Neural progenitor cell (in vitro differentiated cells): ENCODE measurements at regions not wholly inside any gene's neighbourhood (a gene's known extent, or its start where the extent isn't known, plus 50 kb on each side); places are given as distances from the start of the nearest gene placed in this dataset.

Experiments used
- DNase-seq: peaks from one replicate; pipeline ENCODE4 v3.0.0-alpha.2; 2016; ENCODE audit warnings: low spot score
- H2AFZ ChIP-seq: fragments of 200-600 bp; sonication (generic); replicated peaks from 2 replicates; pipeline ENCODE4 v1.6.1; 2016; ENCODE audit warnings: antibody characterized with exemption
- H3F3A ChIP-seq: fragments of 200-600 bp; sonication (generic); 2 replicates; pipeline ENCODE4 v1.6.1; 2016; ENCODE audit warnings: antibody characterized with exemption, low read depth
- H3K27ac ChIP-seq: fragments of 200-600 bp; sonication (generic); 2 replicates; pipeline ENCODE4 v1.5.1; 2016; ENCODE audit warnings: mild to moderate bottlenecking
- H3K27me3 ChIP-seq: fragments of 200-600 bp; sonication (generic); 2 replicates; pipeline ENCODE4 v1.6.1; 2016; ENCODE audit warnings: mild to moderate bottlenecking, moderate library complexity
- H3K36me3 ChIP-seq: fragments of 200-600 bp; sonication (generic); 2 replicates; pipeline ENCODE4 v1.5.1; 2016
- H3K4me1 ChIP-seq: fragments of 200-600 bp; sonication (generic); 2 replicates; pipeline ENCODE4 v1.6.1; 2016; ENCODE audit warnings: mixed run types
- H3K4me2 ChIP-seq: fragments of 200-600 bp; sonication (generic); 2 replicates; pipeline ENCODE4 v1.6.1; 2016
- H3K4me3 ChIP-seq: fragments of 200-600 bp; sonication (generic); 2 replicates; pipeline ENCODE4 v1.5.1; 2016
- H3K79me2 ChIP-seq: fragments of 200-600 bp; sonication (generic); 2 replicates; pipeline ENCODE4 v1.6.1; 2016; ENCODE audit warnings: low read depth
- H3K9ac ChIP-seq: fragments of 200-600 bp; sonication (generic); 2 replicates; pipeline ENCODE4 v1.6.1; 2016
- H3K9me3 ChIP-seq: fragments of 200-600 bp; sonication (generic); 2 replicates; pipeline ENCODE4 v1.5.1; 2016; ENCODE audit warnings: low read depth
- H4K20me1 ChIP-seq: fragments of 200-600 bp; sonication (generic); 2 replicates; pipeline ENCODE4 v1.6.1; 2016; ENCODE audit warnings: low read depth
- H3K27ac Mint-ChIP-seq: 3 replicates; pipeline ENCODE4 v1.8.0; 2021; ENCODE audit warnings: mixed read lengths
- H3K27me3 Mint-ChIP-seq: 2 replicates; pipeline ENCODE4 v1.8.0; 2022; ENCODE audit warnings: low read depth, mild to moderate bottlenecking, inconsistent platforms, moderate library complexity, mixed read lengths; ENCODE audit not compliant: insufficient read depth
- H3K36me3 Mint-ChIP-seq: 3 replicates; pipeline ENCODE4 v1.8.0; 2021; ENCODE audit warnings: mixed read lengths
- H3K4me1 Mint-ChIP-seq: 3 replicates; pipeline ENCODE4 v1.8.0; 2021; ENCODE audit warnings: mixed read lengths
- H3K4me3 Mint-ChIP-seq: 3 replicates; pipeline ENCODE4 v1.8.0; 2021; ENCODE audit warnings: mild to moderate bottlenecking, moderate library complexity, mixed read lengths
- H3K9me3 Mint-ChIP-seq: 3 replicates; pipeline ENCODE4 v1.8.0; 2020; ENCODE audit warnings: mixed read lengths
- EZH2 ChIP-seq: fragments of 200-600 bp; sonication (generic); IDR thresholded peaks from 2 replicates; pipeline ENCODE4 v1.6.1; 2017; ENCODE audit warnings: antibody characterized with exemption, mild to moderate bottlenecking, moderate library complexity
- EZH2phosphoT487 ChIP-seq: fragments of 200-600 bp; sonication (generic); IDR thresholded peaks from 2 replicates; pipeline ENCODE4 v1.6.1; 2017; ENCODE audit warnings: antibody characterized with exemption
- TF ChIP-seq, protein P1 (sequence below): fragments of 200-600 bp; sonication (generic); IDR thresholded peaks from 2 replicates; pipeline ENCODE4 v1.5.1; 2017; ENCODE audit warnings: antibody characterized with exemption, mild to moderate bottlenecking

DNA sequence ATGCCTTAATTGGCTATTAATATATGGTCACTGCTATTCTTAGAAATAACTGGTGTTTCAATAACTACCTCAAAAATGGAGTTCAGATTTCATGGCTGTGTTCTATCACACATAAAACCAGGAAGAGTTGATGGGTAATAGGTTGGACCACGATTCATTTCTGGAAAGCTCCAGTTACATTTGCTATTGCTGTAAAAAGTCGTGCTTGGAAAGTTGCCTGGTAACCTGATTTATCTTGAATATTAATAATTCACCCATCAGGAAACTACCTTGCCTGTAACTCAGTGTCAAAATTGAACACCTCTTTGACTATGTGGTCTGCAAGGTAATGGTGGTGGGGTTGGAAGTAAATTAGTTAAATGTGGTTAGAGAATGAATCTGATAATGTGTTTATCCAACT lies 104.7 kb upstream of the IFNG-AS1 start:
- H4K20me1 ChIP-seq, result no peaks in the 10 kb centered on the region
- no peak overlapping the region for H3K27ac ChIP-seq
- no peak for TF ChIP-seq EZH2
- TF ChIP-seq, protein P1, sequence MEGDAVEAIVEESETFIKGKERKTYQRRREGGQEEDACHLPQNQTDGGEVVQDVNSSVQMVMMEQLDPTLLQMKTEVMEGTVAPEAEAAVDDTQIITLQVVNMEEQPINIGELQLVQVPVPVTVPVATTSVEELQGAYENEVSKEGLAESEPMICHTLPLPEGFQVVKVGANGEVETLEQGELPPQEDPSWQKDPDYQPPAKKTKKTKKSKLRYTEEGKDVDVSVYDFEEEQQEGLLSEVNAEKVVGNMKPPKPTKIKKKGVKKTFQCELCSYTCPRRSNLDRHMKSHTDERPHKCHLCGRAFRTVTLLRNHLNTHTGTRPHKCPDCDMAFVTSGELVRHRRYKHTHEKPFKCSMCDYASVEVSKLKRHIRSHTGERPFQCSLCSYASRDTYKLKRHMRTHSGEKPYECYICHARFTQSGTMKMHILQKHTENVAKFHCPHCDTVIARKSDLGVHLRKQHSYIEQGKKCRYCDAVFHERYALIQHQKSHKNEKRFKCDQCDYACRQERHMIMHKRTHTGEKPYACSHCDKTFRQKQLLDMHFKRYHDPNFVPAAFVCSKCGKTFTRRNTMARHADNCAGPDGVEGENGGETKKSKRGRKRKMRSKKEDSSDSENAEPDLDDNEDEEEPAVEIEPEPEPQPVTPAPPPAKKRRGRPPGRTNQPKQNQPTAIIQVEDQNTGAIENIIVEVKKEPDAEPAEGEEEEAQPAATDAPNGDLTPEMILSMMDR, result no peak
- TF ChIP-seq EZH2phosphoT487, result no peak
- H3K27me3 ChIP-seq, result no peaks in the 10 kb centered on the region
- H3K4me2 ChIP-seq, result no peak overlapping the region
- no peaks in the 10 kb centered on the region for H3K79me2 ChIP-seq
- no peaks in the 10 kb centered on the region for H3K9me3 Mint-ChIP-seq
- no peak overlapping the region for H2AFZ ChIP-seq
- H3K9ac ChIP-seq, result no peak overlapping the region
- no peak overlapping the region for H3K27ac Mint-ChIP-seq
- H3K27me3 Mint-ChIP-seq, result peaks cover under 1% of the 10 kb centered on the region
- no peaks in the 10 kb centered on the region for H3K36me3 Mint-ChIP-seq
- no peak overlapping the region for H3K4me3 ChIP-seq
- H3K4me1 Mint-ChIP-seq, result no peaks in the 10 kb centered on the region
- H3K4me1 ChIP-seq, result no peaks in the 10 kb centered on the region
- no peaks in the 10 kb centered on the region for H3F3A ChIP-seq
- no peak for DNase-seq
- no peaks in the 10 kb centered on the region for H3K36me3 ChIP-seq
- no peak overlapping the region for H3K4me3 Mint-ChIP-seq
- no peaks in the 10 kb centered on the region for H3K9me3 ChIP-seq

DNA sequence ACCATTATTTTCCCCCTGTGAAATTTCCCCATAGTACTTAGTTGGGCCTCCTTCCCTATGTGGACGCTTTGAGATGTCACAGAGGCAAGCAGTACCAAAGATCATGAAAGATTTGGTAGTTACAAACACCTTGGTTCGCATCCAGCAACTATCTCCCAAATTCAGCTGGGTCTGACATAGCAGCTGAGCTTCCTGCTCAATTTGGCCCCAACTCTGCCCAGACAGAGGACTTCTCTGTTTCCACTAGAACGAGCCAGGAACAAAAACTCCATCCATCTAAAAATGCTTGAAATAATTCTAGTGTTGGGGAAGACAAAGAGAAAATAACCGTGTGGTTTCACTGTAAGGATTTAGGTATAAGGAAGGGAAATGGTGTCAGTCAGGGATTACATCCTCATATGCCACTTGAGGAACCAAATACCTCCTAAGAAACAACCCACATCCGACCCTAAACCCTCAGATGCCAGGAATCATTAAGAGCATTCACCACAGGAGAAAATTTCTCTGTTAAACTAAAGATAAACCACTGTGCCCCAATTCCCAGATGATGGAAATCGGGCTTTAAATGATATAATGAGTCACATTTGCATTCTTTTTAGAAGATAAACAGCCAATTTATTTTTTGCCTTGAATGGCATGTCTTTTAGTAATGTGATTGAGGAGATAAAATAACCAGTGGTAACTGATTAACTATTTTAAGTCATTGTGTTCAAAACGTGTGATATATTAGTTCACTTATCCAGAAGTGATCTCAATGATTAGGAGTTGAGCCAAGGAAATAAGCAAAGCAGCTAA lies 103.7 kb upstream of the IFNG-AS1 start:
- no peaks in the 10 kb centered on the region for H3K4me1 Mint-ChIP-seq
- no peaks in the 10 kb centered on the region for H3K4me1 ChIP-seq
- no peak overlapping the region for H3K9ac ChIP-seq
- no peak overlapping the region for H3K27ac Mint-ChIP-seq
- no peak overlapping the region for H3K4me2 ChIP-seq
- no peak overlapping the region for H3K4me3 Mint-ChIP-seq
- H3K9me3 ChIP-seq, result no peaks in the 10 kb centered on the region
- no peaks in the 10 kb centered on the region for H3K27me3 Mint-ChIP-seq
- no peaks in the 10 kb centered on the region for H3K36me3 ChIP-seq
- no peaks in the 10 kb centered on the region for H3F3A ChIP-seq
- H4K20me1 ChIP-seq, result no peaks in the 10 kb centered on the region
- no peaks in the 10 kb centered on the region for H3K9me3 Mint-ChIP-seq
- H3K27ac ChIP-seq, result no peak overlapping the region
- H3K27me3 ChIP-seq, result no peaks in the 10 kb centered on the region
- no peak for DNase-seq
- no peak overlapping the region for H3K4me3 ChIP-seq
- peak overlapping the region; percentile 55 for H2AFZ ChIP-seq
- no peak for TF ChIP-seq EZH2phosphoT487
- TF ChIP-seq, protein P1, result no peak
- TF ChIP-seq EZH2, result no peak
- H3K36me3 Mint-ChIP-seq, result no peaks in the 10 kb centered on the region
- no peaks in the 10 kb centered on the region for H3K79me2 ChIP-seq

DNA sequence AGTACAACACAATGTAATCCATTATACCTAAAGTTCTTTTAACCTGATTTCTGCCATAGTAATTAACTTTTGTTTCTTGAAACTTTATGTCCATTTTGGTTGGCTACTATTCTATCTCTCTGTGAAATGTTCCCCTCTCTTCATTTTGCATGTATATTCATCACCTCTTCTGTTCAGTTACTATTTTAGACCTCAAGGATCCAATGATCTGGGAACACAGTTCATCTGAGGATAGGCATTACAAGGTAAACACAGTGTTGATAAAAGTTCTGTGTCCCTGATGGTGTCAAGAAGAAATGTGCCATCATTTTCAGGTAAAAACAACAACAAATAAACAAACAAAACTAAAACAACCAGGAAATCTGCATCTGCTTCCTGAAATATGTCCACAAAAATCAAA lies 102.2 kb upstream of the IFNG-AS1 start:
- peaks cover 8% of the 10 kb centered on the region for H3K4me1 Mint-ChIP-seq
- H3K9me3 ChIP-seq, result no peaks in the 10 kb centered on the region
- H3K9me3 Mint-ChIP-seq, result no peaks in the 10 kb centered on the region
- no peak overlapping the region for H3K4me3 ChIP-seq
- H3F3A ChIP-seq, result no peaks in the 10 kb centered on the region
- no peak overlapping the region for H3K27ac ChIP-seq
- peaks cover 9% of the 10 kb centered on the region for H3K4me1 ChIP-seq
- no peak for DNase-seq
- no peaks in the 10 kb centered on the region for H3K27me3 ChIP-seq
- H3K4me2 ChIP-seq, result no peak overlapping the region
- TF ChIP-seq EZH2phosphoT487 (no peak), EZH2 (no peak)
- TF ChIP-seq, protein P1, result no peak
- no peaks in the 10 kb centered on the region for H3K36me3 Mint-ChIP-seq
- H3K36me3 ChIP-seq, result no peaks in the 10 kb centered on the region
- no peak overlapping the region for H3K9ac ChIP-seq
- no peak overlapping the region for H3K4me3 Mint-ChIP-seq
- no peaks in the 10 kb centered on the region for H4K20me1 ChIP-seq
- H3K27ac Mint-ChIP-seq, result no peak overlapping the region
- H3K27me3 Mint-ChIP-seq, result no peaks in the 10 kb centered on the region
- H3K79me2 ChIP-seq, result no peaks in the 10 kb centered on the region
- no peak overlapping the region for H2AFZ ChIP-seq
